Erythroblast (primary cell): ENCODE measurements at regions not wholly inside any gene's neighbourhood (a gene's known extent, or its start where the extent isn't known, plus 50 kb on each side); places are given as distances from the start of the nearest gene placed in this dataset.

Experiments used
- GATA1 ChIP-seq: IDR thresholded peaks from 2 replicates; pipeline ENCODE4 v1.6.1; 2011; ENCODE audit warnings: low read depth, mild to moderate bottlenecking, control low read depth, low read length, moderate library complexity
- POLR2A ChIP-seq: IDR thresholded peaks from 2 replicates; pipeline ENCODE4 v1.6.1; 2011; ENCODE audit warnings: mild to moderate bottlenecking, low read length

DNA sequence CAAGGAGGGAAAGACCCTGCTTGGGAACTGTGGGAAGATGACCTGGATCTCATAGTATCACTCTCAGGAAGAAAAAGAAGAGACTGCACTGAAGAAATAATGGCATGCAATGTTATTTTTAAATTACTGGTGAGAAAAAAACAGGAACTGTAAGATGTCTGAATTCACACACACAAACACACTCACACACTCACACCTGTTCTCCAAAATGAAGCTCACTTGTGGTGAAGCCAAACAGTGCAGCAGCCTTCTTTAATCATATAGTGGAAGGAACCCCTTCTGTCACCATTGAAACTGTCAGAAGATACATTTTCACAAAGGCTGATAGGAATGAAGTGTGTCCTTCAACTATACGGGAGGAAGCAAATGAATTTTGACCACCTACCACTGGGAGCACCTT is 156.5 kb upstream of the GHITM start:
- TF ChIP-seq POLR2A (no peak), GATA1 (no peak)
